GM21717 (cell line): ENCODE measurements at regions not wholly inside any gene's neighbourhood (a gene's known extent, or its start where the extent isn't known, plus 50 kb on each side); places are given as distances from the start of the nearest gene placed in this dataset.

Experiments used
- ATAC-seq: cut with Tn5 transposase; IDR thresholded peaks from one replicate; pipeline ENCODE4 v1.9.1; 2021; ENCODE audit warnings: mild to moderate bottlenecking, moderate library complexity; ENCODE audit not compliant: unreplicated experiment

DNA sequence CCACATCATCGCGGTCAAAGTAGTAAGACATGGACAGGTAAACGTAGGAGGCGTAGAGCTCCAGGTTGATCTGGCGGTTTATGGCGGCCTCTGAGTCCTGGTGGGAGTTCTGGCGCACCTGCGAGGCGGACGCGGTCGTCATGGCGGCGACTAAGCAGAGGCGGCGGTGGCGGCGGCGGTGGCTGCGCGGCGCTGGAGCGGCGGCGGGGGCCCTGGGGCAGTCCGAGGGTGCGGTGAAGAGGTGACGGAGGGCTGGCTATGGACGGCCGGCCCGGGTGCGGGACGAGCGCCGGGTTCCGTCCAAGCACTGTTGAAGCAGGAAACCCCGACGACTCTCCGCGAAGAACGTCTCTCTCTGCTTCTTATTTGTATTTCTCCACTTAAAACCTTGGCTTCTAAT is 484.3 kb upstream of the SGCG start:
- ATAC-seq = no peak

DNA sequence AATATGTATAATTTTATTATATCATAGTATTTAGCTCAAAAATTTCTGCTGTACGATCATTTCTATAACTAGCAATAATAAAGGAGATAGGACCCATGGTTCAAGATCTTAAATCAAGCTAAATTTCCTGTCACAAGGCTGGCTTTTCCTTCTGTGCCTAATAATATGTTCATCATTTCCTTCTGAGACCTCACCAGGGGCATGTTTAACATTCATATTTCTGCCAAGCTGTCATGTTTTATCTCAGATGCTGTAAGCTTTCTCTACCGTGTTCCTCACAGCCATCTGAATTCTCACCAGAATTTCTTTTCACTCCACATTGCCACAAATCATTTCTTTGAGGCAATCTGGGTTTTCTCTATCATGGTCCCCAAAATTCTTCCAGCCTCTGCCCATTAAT is 482.3 kb upstream of the SGCG start:
- no peak for ATAC-seq

DNA sequence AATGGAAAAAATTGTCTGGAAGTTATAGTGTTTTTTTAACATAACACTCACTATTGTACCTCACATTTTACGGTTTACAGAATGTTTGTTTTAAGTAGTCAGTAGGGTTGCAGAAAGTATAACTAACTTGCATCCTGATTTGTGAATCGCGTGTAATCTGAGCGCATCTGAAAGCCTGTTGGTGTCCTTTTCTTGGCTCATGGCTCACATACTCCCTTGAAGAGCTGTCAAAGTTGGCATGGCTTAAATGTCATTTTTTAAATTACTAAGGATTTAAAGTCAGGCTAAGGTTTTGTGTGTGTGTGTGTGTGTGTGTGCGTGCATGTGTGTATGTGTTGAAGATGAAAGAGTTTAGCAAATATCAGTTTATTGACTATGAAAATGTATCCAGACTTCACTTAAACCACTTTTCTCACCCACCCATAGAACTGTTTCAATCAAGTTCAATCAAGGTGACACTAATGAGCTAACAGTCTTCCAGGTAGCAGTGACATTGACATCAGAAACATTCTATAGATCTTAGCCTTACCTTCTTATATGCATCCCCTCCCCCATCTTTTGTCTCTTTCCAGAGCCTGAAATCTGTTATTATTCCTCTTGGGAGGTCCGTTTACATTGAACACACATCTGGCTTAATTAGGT is 480.4 kb upstream of the SGCG start:
- ATAC-seq = no peak

DNA sequence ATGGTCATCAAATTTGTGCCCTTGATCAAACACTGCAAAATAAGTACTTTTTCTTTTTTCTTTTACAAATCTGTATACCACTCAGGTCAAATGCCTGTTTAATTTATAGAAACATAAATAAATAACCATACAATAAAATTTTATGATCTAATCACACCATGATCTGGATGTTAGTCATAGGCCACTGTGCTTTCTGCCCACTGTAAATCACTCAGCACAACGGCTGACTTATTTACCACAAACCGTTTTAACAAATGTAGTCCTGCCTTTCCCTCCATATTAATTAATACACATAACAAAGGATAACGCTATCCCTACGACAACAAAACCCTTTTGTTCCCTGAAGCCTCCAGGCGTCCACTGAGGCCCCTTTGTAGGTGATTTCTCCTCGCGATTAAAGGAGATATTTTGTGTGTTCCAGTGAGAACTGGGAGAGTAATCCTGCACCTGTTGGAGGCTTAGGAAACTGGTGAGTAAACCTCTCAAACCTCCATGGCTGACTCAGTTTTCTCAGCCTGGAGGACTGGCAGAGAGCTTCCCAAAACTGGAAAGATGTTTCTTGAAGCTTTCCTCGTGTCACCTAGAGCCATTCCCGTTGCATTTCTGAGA is 477.1 kb upstream of the SGCG start:
- ATAC-seq = no peak

DNA sequence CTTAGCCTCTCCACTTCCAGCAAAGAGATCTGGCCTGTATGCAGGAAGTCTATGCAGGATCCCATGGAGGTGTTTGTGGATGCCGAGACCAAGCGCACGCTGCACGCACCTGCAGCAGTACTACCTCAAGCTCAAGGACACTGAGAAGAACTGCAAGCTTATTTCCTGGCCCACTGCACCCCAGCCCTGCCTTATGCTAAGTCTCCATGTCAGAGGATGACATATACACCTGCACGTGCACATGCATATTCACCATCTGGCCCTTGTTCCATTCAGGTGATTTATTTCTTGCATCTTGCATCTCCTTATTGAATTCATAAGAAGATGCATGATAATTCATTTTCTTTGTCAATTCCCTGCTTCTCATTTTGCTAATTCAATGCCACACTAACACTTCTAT is 472.8 kb upstream of the SGCG start:
- ATAC-seq = no peak

DNA sequence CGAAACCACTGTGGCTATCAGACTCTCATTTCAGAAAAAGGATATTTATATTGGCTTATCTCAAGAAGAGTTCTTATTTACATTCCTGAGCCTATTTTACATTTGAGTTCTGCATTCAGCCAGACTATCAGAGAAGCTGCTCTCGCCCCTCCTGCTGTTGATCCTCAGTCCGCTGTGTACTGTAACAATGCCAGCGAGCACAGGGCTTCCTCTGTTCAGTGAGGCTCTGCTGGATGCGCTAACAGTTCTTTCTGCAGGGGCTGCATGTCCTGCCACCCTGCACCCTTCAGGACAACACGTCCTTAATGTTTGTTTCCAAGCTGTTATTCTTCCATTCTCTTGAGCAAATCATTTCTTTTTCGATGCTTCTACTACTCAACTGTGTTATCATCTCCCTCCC is 463.7 kb upstream of the SGCG start:
- no peak for ATAC-seq

DNA sequence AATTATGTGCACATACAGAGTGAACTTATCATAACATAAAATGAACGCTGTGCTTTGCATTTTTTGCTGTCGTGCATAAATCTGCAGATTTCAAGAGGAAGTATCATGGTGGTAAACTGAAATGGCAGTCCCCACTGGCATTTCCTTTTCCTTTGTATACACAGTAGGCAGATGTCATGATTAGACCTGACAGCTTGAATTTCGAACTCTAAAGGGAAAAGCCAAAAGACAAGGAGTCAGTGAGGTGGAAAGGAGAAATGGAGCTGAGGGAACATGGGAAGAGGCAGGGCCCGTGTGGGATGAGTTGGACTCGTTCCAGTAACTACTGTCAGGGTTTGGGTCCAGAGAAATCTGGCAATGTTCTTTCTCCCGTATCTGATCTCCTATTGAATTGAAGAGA is 454.1 kb upstream of the SGCG start:
- ATAC-seq = no peak

DNA sequence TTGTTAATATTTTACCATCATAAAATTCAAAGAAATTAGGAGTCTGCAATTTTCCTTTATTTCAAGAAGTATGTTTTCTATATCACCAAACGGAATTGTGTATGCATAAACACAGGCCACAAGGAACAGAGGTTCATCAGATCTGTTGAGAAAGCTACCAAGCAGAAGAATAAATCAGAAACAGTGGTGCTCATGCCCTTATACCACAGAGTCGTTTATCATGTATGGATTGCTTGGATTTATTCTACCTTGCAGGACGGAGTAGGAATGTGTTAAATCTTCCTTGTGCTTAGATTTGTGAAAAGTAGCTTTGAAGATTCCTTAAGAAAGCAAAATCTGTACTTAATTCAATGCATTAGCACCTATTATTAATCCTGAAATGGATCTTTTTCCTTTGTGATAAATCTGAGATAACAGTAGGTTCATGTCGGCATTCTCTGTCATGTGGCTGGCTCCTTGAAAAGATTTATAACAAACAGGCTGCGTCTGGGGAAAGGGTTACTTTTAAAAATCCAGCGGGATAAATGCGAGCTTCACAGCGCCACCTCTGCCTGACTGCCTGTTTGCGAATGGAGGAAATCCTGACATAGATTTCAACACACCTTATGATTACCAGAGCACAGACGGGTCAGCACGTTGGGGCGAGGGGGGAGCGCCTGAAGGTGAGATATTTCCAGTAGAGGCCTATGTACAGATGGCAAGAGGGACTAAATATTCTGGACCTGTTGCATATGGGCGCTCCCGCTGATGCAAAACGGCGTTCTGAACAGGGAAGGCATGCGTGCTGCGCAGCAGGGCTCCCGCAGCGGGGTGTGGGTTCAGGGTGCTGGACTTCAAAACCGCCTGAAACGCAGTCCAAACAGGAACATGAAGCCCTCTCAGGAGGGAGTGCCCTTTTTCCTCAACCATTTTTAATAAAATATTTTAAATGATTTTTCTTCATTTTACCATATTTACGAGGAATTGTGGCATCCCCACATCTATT is 445.5 kb upstream of the SGCG start:
- no peak for ATAC-seq

DNA sequence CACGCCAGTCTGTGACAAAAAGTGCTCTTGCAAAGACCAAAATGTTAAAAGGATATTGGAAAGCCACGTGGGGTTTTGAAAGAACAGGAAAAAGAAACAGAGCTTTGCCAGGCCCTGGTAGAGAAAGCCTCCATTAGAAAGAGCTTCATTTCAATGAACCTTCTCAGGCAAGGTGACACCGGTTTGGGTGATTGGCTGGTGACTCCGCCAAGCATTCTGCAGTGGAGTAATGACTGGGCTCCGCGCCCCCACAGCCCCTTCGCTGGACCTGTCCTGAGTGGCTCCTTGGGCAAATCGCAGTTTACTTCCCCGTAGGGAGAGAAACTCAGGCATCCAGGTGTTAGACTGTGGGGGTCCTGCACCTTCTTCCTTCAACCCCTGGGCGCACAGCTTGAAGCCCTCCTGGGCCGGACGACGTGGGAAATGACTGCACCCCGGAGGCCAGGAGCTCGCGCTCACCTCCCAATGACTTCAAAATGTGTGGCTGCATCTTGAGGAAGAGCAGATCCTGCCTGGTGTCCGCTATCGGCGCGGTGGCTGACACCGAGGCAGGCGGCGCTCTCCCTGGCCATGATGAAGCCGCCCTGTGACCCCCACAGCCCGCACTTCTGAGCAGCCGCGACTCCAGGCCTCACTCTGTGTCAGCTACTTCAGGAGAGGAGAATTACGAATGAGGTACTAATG is 444.6 kb upstream of the SGCG start:
- ATAC-seq = no peak

DNA sequence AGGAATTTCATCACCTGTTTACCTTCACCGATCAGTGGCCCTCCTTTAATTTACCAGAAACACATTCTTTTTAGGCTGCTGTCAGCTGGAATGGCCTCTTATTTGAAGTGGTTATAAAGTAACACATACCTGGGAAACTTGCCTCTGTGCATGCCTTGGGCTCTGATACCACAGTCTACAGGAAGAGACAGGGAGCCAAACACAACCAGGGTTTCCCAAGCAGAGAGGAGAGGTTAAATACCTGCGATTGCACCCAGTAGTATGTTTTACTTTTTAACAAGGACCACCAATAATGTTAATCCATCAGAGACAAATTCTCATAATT is 444.0 kb upstream of the SGCG start:
- ATAC-seq = no peak

DNA sequence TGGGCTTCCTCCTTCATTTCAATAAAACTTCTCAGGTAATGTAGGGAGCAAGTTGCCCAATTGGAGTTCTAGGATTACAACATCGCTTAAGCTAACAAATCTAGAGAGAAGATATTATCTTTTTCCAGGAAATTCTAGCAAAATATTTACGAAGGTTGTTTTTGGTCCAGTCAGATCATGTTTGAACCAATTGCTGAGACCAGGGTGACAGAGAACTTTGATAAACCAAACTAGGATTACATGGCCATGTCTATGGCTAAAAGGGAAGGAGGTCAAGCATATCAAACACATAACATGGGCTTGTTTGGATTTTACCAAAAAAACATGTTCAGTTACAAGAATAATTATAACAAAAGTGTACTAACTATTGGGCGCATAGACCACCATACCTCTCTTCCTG is 442.4 kb upstream of the SGCG start:
- no peak for ATAC-seq

DNA sequence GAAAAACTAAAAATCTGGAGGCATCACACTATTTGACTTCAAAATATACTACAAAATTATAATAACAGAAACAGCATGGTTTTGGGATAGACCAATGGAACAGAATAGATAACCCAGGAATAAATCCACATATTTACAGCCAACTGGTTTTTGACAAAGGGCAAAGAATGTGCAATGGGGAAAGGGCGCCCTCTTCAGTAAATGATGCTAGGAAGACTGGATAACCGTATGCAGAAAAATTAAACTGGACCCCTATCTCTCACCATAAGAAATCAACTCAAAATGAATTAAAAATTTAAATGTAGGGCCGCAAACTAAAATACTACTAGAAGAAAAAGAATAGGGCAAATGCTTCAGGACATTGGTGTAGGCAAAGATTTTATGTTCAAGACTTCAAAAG is 440.5 kb upstream of the SGCG start:
- no peak for ATAC-seq

DNA sequence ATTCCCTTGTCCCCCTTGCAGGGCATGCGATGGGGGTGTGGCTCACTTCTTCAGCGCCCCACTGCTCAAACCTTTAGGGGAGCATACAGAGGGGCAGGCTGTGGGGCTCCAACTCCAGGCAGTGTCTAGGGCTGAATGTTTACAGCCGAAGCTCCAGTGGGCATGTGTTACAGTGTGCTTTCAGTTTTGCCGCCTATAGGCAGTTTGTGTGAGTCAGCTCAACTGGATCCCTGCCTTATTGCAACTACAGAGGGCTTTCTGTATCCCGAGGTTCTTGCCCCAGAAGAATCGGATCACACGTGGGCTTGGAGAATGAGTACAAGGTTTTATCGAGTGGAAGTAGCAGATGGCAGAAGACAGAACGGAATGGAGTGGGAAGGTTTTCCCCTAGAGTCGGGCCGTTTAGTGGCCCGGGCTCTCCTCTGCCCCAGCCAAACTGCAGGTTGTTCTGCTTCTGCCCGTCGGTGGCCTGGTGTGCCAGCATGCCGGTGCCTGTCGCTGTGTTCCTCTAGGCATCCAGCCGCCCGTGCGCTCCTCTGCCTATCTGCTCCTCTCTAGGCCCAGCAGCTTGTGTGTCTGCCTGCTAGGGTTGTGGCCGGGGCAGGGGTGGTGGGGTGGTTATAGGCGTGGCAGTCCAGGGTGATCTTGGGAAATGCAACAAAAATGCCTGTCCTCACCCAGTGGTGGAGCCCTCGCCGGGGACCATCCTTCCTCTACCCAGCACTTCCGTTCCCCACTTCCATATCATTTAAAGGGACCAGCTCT is 435.9 kb upstream of the SGCG start:
- no peak for ATAC-seq

DNA sequence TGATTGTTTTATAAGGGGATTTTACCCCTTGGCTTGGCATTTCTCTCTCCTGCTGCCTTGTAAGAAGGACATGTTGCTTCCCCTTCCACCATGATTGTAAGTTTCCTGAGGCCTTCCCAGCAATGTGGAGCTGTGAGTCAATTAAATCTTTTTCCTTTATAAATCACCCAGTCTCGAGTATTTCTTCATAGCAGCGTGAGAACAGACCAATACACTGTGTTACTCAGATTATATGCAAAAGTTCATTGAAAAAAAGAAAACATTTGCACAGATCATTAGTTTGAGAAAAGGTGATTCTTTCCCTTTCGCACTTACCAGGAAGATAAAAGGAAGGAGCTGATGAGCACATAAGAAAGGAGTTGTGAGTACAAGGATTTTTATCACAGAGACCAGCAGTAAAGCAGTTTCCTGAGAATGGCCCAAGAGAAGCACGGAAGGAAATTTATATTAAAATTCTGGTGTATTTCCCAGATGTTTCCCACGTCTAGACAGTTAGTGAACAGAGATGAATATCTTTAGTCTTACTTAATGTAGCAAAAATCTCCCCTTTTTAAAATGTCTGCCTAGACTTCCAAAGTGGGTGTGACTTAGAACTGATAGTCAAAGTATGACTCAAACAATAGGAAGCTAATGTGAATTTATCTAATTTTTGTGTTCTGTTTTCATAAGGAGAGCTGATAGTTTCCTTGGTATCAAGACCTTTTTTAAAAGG is 431.8 kb upstream of the SGCG start:
- no peak for ATAC-seq

DNA sequence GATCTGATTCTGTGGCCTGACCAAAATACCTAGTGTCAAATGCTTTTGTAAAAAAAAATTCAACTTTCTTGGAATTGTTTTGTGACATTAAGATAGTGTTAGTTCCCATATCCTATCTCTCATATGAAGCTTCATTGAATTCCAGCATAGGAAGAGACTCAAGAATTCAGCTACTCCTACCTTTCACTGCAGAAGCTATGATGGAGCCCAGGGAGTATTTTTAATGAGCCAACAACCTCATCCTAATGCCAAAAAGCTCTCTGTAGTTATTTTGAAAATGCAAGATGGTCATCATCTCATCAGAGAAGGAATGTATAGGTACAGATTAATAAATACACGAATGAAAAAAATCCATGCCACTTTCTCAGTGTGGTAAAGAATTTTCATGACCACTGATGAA is 431.2 kb upstream of the SGCG start:
- no peak for ATAC-seq

DNA sequence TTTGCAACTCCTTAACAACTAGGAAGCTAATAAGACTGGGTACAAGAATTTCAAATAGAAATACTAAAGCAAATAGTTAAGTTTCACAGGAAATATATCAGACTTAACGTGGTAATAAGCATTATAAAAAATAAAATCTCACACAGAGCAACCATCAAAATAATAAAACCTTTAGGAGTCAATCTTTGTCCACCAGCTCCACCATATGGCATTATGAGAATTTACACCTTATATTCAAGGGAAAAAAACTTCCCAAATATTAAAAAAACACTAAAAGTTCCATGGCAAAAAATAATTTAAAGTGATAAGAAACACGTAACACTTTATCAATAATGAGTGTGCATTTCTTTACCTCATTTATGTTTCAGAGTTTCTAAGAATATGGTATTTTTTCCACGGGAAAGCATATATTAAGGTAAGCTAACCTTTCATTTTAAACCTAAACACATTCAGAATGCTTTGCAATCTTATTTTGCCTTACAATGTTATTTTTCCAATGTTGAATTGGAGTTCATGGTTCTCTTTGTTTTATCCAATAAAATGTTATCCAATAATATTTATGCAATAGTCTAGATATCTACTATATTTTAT is 423.2 kb upstream of the SGCG start:
- ATAC-seq = no peak

DNA sequence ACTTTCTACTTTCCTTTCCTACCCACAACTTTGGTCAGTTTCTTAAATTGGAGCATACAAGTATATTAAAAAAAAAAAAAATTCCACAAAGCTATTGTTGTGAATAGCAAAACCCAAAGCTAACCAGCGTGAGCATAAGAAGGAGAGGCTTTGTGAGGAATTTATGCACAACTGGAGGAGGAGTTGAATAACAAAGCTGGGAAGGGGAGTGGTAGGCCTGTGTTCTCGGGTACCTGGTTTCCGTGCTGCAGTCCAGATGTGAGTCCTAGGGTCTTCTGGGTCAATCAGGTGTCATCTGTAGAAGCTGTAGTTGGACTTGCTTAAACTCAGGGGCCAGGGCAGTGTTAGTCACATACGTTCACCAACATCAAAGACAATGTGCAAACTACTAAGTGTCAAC is 422.5 kb upstream of the SGCG start:
- ATAC-seq = no peak

DNA sequence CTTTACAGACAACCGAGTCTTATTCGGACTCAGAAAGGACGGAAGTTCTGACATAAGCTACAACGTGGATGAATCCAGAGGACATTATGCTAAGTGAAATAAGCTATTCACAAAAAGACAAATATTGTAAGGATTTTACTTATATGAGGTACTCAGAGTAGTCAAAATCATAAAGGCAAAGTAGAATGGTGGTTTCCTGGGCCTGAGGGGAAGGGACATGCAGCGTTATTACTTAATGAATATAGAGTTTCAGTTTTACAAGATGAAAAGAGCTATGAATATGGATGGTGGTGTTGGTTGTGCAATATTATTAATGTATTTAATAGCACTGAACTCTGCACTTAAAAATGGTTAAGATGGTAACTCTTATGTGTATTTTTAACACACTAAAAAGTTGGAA is 419.1 kb upstream of the SGCG start:
- no peak for ATAC-seq

DNA sequence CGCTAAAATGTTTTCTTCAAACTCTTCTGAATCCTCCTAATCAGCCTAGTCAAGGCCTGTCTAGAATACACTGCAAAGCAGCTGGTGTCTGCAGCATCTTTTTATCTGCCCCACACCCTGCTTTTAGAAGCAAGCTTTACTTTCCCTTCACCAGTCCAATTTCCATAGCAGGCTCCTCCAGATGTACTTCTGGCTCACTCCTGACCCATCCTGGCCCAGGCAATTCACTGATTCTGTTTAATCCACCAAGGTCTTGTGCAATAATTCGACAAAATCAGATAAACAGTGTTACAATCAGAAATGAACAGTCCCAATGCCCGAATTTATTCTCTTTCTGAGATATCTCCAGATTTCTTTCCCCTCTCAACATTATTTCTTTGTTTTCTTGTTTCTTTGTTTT is 415.2 kb upstream of the SGCG start:
- ATAC-seq = no peak

DNA sequence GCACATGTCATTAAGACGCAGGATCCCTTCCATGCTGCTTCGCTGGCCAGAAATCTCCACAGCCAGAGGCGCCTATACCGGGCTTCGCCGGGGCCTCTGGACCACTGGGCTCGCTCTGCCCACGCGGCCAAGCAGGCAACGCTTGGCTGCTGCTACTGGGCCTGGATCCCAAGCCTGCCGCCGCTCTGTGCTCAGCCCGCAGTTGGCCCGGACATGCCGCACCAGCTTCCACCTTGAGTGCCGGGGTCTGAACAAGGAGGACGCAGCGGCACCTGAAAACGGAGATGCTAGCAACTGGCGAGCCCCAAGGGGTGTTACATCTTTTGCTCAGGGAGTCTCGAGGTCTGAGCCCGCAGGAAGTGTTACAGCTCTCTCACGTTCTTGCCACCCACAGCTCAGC is 409.9 kb upstream of the SGCG start:
- no peak for ATAC-seq
